Posterior vena cava (tissue), 2 donors: ENCODE measurements at regions not wholly inside any gene's neighbourhood (a gene's known extent, or its start where the extent isn't known, plus 50 kb on each side); places are given as distances from the start of the nearest gene placed in this dataset.

Experiments
- DNase-seq: peaks from one replicate; pipeline ENCODE4 v3.0.0-alpha.2; 2020; ENCODE audit warnings: low spot score
- intact Hi-C, 2 donors: fragments of 100-400 bp; cut with DNase I; formaldehyde crosslinking; loops; one replicate each; pipeline versions ENCODE4 v1.14.1 to v1.14.2; 2022 to 2023
- donor health status: DM: yes; HTN: yes; CAD: no.
- donor health status: DM: yes; HTN: yes; CAD: no.

DNA sequence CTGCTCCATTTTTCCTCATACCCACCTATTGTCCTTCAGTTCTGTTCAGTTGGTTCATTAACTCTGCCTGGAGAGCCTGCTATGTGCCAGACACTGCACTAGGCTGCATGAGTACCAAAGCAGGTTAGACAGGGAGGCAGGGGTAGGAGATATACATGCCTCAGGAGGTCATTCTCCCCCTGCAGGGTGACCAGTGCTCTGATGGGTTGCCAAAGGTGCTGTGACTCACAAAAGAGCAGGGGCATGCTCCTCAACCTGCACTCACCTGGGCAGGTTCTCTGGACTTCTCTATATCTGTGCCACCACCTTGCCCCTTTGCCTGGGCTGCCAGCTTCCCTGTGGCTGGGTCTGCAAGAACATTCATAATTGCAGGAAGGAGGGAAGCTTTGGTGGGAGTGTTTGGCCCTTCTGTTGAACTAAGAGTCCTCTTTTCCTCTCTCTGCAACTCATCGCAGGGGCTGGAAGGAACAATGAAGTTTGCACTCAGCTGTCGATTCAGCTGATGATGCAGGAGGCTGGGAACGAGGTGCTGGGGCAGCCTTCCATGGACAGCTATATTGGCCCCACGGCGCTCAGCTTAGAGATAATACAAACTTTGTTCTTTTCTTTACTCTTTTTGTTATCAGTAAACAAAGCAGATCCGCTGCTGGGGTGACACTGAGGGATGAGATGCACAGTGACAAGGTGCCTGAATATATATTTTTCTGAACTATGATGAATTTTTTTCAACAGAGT is 356.4 kb upstream of the PLXNA2 start:
- no peak for DNase-seq
- intact Hi-C loops = no loop called here

DNA sequence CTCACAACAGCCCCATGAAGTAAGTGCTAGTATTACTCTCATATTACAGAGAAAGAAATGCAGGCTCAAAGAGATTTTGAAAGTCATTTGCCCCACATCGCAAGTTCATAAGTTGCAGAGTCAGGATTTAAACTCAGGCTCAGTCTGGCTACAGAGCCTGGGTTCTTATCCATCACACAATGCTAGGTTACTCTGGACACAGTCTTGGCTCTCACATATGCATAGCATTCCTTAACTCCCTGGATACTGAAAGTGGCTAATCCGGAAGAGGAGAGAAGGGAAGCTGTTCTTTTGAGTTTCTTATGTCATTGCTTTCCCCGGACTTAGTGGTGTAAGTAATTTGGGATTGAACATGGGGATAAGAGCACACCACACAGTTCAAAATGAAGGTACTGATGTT is 357.4 kb upstream of the PLXNA2 start:
- no peak for DNase-seq

DNA sequence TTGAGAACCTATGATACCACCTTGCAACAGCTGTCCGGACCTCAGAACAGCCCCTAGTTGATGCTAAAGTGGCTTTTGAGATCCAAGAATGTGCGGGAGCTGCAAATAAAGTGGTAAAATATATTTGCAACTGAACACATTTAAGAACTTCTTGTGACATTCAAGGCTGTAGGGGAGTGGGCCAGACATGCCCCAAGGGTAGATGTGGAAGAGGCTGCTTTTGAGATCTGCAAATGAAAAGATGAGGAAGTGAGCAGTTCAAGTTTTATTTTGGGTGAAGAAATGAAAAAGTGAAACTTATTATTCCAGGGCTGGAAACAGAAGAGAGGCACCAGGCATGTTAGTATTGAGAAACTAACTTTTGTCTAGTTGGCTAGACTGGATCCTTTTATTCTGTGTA is 359.5 kb upstream of the PLXNA2 start:
- DNase-seq = no peak
- intact Hi-C loops = no loop called here

More for the DNA sequence above, 357.4 kb upstream of the PLXNA2 start:
- intact Hi-C loops = no loop called here

DNA sequence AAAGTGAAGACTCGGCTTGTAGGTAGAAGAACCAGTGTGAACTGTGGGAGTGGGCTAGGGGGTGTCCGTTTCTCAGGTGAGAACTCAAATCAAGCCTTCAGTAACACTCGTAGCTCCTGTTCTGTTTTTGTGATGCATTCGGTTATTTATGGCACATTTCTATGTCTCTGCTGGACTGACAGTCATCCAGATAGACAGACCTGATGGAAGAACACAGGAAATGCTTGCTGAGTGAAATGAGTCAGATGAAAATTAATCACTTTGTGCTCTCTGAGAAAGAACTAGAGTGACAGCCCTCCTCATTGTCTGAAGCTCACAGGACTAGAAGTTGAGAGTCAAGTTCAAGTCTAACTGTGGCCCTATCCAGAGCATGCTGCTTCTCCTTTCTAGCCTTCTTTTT is 360.1 kb upstream of the PLXNA2 start:
- no peak for DNase-seq
- intact Hi-C loops = no loop called here

DNA sequence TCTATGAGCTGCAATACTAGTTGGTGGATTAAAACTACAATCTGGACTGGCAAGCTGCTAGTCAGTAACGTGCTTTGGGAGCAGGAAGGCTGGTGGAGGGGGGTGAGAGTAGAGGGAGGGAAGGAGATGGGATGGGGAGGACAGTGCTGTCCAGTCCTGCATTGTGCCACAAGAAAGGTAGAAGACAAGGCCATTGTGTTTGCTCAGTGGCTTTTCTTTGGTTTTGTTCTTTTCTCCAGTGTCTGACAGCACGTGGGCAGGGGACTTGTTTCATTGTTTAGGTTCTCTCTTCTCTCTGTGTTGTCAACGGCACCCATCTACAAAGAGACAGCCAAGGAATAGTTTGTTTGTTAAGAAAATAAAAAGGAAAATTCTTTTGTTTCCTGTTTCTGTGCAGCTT is 362.8 kb upstream of the PLXNA2 start:
- DNase-seq = no peak
- intact Hi-C loops = no loop called here

DNA sequence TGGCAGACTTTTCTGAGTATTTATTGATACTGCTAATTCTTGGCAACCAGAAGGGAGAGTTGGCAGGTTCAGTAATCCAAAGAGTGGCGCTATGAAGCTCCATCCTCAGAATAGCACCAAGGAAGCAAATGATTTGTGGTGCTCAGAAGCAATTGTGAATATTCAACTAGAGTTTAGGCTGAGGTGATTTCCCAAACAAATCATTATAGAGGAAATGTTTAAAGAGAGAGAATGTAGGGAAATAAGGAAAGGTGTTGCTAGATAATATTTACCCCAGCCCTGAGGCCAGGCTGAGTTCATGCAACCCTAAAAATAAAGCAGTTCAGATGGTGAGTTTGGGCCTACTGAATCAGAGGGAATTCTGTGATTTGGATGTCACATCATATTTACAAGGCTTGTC is 363.4 kb upstream of the PLXNA2 start:
- intact Hi-C loops = no loop called here
- no peak for DNase-seq

DNA sequence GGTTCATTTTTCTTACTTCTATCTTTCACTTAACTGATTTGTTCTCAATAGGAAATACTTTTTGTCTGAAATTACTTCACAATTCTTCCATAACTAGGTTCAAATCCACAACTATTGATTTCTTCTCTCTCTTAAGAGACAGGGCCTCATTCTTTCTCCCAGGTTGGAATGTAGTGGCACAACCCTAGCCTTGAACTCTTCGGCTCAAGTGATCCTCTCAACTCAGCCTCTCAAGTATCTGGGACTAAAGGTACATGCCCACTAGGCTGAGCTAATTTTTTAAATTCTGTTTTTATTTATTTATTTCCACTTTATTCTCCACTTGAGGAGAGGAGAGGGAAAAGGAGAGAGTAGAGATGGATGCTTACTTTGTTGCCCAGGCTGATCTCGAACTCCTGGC is 370.4 kb upstream of the PLXNA2 start:
- no peak for DNase-seq
- intact Hi-C loops = no loop called here

DNA sequence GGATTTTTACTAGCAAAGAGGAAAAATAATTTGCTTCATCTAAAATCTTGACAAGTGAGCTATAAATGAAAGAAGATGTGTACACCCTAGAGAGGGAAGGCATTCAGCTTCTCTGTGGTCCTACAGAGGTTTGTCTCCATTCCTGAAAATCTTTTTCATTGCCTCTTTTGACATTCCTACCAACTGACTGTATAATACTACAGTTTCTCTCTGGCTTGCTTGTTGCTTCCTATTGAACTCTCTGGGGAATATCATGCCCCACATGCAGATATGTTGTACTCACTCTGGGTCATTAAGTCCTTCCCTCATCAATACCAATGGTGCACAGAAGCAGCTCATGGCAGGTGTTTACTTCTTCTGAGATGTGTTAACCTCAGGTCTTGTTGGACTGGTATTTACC is 371.2 kb upstream of the PLXNA2 start:
- intact Hi-C loops = no loop called here
- DNase-seq = no peak

DNA sequence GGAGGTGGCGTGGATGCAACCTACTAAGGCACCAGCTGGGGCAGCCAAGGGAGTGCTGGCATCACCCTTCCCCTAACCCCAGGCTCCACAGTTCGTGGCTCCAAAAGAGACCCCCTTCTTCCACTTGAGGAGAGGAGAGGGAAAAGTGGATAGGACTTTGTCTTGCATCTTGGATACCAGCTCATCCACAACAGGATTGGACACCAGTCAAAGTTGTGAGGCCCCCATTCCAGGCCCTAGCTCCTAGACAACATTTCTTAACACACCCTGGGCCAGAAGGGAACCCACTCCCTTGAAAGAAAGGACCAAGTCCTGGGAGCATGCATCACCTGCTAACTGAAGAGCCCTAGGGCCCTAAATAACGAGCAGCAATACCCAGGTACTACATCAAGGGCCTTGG is 372.6 kb upstream of the PLXNA2 start:
- DNase-seq = no peak
- intact Hi-C loops = no loop called here

DNA sequence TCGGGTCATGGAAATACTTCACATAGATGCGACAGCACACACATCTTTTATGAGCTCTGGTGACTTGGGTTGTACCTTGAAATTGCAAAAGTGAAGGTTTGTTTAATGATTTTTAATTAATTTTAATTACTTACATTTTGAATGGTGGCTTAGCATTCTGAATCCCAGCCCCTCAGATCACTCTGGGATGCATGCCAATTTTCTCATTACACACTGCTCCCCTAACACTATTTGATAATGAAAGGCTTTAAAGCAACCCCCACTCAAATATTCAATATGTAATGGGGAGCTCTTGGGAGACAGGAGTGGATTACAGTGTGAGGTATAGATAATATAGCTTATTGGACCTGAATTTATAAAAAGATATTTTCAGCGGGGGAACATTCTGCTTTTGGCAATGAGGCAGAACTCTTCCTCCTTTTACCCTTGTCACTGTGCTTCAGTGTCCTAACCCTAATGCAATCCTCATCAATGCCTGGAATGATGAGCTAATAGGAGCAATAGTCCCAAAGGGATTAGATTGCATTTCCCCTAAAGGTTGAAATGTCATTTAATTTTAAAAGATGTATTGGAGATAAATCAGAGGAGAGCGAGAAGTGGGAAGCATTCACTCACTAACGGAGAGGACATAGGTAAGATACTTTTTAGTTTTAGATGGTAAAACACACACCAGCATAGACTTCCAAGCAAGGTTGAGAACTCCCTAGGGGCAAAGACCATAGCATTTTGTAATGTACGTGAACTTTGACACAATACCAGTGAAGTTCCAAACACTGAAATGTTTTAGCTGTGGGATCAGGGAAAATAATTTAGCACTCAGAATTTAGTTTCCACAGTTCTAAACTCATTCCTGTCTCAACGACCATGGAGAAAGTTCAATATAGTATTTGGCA is 384.1 kb upstream of the PLXNA2 start:
- DNase-seq = no peak
- intact Hi-C loops = no loop called here

DNA sequence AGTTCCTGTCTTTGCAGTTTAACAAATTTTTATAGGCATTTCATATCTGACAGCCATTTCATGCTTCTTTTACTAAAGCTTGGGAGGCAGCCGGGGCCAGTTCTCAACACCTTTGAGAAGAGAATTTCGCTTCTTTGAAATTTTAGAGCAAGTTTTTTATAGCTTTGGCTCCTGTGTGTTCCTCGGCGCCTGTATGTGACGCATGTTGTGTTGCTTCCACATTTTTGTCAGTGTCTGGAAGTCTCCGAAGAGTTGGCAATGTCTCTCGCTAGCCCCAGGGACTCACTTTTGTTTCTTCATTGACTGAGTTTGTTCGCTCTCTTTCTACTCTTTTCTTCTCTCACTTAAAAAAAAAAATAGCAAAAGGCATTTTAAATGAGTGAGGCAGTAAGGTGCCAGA is 386.9 kb upstream of the PLXNA2 start:
- intact Hi-C loops = loop anchor here in 1 of 2 donors (10.0 kb wide), 1 partner anchor 1644 kb away; no protein-coding TSS in a partner anchor
- DNase-seq = no peak

DNA sequence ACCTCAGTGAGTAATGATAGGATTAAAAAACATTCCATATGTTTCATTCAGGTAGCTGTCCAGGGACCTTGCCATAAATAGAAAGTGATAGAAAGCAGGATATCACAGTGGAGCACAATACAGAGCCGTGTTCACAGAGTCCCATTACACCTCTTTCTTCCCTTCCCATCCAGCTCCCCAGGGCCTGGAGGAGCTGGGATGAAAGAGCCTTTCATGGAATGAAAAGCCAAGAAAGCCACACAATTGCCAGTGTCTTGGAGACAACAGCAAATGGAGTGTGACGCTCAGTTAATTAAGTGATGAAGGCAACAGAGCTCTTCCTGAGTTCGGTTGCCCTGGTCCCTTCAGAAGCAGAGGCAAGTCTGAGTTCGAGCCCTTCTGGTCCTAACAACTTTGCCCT is 387.3 kb upstream of the PLXNA2 start:
- no peak for DNase-seq
- intact Hi-C loops = loop anchor here in 1 of 2 donors (10.0 kb wide), 1 partner anchor 1643 kb away; no protein-coding TSS in a partner anchor

DNA sequence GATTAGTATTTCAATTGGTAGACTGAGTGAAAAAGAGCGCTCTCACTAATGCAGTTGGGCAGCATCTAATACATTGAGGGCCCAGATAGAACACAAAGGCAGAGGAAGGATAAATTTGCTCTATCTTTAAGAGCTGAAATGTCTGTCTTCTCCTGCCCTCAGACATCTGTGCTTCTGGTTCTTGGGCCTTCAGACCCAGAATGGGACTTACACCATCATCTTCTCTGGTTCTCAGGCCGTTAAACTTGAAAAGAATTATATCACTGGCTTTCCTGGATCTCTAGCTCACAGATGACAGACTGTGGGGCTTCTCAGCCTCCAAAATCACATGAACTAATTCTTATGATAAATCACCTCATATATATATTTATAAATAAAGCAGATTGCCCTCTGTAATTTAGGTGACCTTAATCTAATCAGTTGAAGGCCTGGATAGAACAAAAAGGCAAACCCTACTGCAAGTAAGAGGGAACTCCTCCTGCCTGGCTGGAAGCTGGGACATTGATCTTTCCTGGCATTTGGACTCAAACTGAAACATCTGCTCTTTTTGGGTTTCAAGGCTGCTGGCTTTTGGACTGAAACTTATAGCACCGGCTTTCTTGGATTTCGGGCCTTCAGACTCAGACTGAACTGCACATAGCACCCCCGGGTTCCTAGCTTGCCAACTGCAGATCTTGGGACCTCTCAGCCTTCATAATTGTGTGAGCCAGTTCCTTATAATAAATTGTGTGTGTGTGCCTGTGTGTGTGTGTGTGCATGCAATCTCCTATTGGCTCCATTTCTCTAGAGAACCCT is 390.4 kb upstream of the PLXNA2 start:
- intact Hi-C loops = loop anchor here in 1 of 2 donors (10.0 kb wide), 1 partner anchor 1640 kb away; no protein-coding TSS in a partner anchor
- DNase-seq = no peak

DNA sequence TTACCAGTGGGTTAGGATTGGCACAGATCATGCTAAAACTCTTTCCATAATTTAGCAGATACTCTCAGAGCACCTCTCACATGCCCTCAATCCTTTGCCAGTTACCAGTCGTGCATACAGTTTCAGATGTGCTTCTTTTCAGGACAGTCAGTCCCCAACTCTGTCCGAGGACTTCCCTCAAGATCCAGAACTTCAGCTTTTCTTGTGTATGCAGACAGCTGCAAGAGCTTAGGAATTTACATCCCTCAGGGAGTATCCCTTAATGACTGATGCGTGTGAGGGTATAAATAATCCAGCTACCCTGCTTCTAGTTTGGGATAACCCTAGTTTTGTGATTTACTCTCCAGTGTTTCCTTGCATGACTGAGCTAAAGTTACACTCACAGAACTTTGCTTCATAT is 393.0 kb upstream of the PLXNA2 start:
- intact Hi-C loops = loop anchor here in 1 of 2 donors (10.0 kb wide), 1 partner anchor 1638 kb away; no protein-coding TSS in a partner anchor
- no peak for DNase-seq

DNA sequence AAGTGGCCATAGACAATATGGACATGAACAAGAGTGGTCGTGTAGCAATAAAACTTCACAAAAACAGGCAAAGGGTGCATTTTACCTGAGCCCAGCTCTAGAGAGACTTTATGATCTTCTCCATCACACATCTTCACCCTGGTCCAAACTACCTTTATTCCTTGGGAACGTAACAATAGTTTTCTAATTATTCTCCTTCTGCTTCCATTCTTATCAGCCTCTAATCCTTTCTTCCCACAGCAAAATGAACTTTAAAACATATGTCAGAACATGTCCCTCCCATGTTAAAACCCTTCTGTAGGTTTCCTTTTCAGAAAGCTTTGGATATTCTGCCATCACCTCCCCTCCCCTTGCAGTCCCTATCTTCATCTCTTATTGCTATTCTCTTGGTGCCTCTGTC is 395.2 kb upstream of the PLXNA2 start:
- DNase-seq = no peak
- intact Hi-C loops = loop anchor here in 1 of 2 donors (10.0 kb wide), 1 partner anchor 1635 kb away; no protein-coding TSS in a partner anchor

DNA sequence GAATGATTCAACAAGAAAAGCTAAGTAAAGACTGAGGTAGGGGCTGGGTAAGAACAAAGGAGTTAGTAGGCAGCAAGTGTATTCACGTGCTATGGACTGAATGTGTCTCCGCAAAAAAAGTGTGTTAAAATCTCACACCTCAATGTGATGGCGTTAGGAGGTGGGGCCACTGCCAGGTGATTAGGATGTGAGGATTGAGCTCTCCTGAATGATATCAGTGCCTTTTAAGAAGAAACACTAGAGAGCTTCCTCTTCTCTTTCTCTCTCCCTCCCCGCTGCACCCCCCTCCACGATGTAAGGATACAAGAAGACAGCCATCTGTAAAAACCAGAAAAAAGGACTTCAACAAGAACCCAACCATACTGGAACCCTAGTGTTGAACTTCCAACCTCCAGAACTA is 396.1 kb upstream of the PLXNA2 start:
- intact Hi-C loops = no loop called here
- no peak for DNase-seq

DNA sequence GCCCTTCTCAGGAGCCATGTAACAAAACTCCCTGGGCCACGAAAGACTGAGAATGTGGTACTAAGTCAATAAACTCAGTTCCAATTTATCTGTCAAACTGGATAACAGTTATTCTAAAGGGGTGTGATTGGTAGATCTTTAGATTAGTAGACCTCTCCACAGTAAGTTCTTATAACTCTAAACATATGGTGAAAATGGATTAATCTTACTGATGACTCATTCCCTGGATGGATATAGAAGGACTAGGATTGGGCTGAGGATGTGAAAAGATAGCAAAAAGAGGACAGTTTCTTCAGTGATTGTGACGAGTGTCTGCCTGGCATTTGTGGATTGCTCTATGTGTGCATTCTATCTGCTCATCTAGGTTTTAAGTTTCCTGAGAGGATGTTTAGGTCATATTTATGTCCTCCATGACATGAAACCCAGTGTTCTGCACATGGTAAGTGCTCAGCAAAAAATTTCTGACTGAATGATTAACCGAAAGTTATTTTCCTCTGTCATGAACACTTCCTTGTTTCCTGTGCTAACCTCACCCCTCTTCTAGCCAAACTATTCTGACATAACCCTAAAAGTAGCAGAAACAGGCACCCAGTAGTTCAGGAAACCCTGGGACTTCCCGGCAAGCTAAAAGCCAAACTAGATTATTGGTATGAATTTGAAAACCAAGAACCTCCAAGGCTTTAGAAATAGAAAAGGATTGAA is 397.5 kb upstream of the PLXNA2 start:
- no peak for DNase-seq
- intact Hi-C loops = no loop called here

DNA sequence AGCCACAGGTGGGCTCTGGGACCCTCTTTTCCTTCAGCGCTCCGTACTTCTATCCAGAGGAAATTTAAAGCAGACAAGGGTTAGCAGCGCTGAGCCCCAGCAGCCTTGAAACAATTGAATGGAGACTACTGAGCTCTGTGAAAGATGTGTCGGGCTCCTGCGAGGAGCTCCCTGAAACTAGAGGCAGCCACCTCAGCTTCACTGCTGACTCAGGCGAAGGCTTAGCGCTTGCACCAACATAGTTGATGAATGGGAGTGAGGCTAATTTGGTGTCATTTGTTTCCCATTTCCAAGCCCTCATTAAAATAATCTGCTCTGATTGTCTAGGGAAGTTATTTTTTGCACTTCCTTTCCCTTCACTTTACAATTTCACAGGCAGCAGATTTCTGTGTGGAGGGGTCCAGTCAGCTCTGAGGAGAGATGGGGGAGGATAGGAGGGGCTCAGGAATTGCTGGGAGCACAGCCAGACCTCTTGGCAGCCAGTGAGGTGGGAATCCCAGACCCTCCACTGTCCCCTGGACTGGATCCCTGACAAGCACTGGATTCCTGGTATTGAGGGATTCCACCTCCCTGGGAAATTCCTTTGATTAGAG is 398.9 kb upstream of the PLXNA2 start:
- no peak for DNase-seq
- intact Hi-C loops = no loop called here
